Stimulated activated CD8-positive, alpha-beta memory T cell treated with anti-CD3 and anti-CD28 coated beads, Interleukin-12 subunit alpha, Interleukin-12 subunit beta, amount 100 ng/mL, for 24 hours (primary cell): ENCODE measurements at regions not wholly inside any gene's neighbourhood (a gene's known extent, or its start where the extent isn't known, plus 50 kb on each side); places are given as distances from the start of the nearest gene placed in this dataset.
"Not testable (repeated sequence)": the region's sequence is repeated elsewhere in the genome, so short reads cannot be mapped to it uniquely, and the experiment has no call there.

Experiments
- DNase-seq: peaks from one replicate; pipeline ENCODE4 v3.0.0-alpha.2; 2020; ENCODE audit errors: extremely low read depth

DNA sequence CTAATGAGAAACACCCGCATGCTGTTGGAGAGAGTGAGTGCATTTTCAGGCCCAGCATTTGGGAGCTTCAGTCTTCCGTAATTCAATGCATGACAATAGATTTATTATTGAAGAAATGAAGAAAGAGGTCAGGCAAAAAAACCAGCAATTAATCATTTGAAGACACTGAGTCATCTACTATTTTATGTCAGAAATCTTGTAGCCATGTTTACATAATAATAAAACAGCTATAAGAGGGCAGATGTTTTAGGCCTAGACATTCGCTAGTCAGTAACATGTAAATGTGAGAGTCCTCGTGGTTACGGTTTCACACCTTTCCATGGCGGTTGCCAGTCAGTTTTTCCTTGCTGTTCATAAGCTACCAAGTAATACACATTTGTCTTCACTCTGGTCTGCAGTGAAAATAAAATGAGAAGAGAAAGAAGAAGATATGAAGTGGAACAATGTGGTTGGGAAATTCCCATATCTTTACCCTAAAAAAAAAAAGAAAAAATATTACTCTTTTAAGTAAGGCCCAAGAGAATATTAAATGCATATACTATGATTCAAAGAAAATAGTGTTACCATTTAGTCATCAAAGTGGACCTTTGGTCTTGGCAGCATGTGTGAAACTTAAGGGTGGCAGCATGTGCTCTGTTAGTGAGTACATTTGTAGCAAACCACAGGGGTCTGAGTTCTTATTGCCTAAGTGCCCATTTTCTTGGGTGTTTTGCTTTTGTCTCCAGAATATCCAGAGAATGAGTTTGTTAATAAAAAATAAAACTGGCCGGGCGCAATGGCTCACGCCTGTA, 140.5 kb upstream of the TBL1XR1 start:
- peak; percentile 40 for DNase-seq

GRCh38 chr3:177338697-177339219, 141.5 kb upstream of the TBL1XR1 start:
- DNase-seq, result no peak

GRCh38 chr3:177339220-177339703, 142.0 kb upstream of the TBL1XR1 start:
- not testable (repeated sequence) for DNase-seq

GRCh38 chr3:177340243-177340830, 143.1 kb upstream of the TBL1XR1 start:
- DNase-seq, result no peak

GRCh38 chr3:177341736-177342419, 144.6 kb upstream of the TBL1XR1 start:
- no peak for DNase-seq

DNA sequence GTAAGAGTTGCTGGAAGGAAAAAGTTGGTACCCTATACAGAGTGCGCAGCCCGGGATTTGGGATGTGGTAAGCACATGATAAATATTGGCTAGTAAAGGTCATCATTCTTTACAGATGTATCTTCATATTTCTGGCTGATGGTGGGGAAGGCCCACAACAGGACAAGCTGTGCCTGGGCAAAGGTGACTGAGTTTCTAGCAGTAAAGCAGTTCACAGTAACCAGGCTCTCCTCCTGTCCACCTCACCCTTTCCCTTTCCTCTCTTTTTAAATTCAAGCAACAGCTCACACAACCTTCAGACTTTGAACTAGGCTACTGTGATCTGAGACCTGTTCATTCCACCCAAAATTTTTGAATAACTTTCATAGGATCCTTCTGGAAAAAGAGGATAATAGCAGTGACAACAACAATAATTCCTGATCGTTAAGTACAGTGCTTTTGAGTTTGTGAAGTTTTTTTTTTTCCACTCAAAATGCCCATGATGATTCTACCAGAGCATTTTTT, 145.9 kb upstream of the TBL1XR1 start:
- DNase-seq, result no peak

DNA sequence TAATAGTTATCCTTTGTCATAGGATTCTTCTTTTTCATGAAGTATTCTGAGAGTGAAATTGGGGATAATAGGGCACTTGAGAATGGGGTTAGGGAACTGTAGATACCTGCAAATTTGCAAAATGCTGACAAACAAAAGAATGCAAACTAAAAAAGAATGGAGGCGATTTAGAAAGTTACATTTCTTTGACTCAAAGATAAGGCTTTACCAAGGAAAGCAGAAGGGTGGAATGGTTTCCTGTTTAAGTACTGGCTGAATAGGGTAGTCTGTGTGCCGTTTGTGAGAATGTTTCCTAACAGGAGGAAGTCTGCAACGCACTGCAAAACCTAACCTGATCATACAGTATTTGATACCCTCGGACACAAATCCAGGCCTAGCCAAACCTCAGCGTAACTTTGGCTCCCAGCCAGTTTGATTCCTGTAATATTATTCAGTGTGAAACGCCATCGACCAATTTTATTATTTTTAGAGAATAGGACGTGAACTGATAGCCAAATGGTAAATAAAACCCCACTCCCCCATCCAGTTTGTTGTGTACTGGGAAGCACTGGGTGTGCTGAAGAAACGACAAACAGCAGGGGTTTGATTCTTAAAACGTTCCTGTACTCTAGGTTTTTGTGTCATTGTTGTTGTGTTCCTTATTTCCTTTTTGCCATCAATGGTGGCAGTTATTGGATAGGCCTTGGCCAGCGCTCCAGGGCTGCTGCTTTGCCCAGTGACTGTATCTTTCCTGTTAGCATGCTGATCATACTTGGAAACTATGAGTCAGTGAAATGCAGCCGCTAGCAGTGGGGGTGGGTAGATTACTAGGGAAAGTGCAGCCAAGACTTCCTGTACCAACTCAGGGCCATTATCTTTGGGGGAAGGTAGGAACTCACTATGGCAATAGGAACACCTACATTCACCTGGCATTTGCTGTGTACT, 148.0 kb upstream of the TBL1XR1 start:
- no peak for DNase-seq

- no peak for DNase-seq
Measured at GRCh38 chr3:177345973-177346503, 148.8 kb upstream of the TBL1XR1 start.

GRCh38 chr3:177346878-177347277, 149.6 kb upstream of the TBL1XR1 start:
- DNase-seq, result no peak

DNA sequence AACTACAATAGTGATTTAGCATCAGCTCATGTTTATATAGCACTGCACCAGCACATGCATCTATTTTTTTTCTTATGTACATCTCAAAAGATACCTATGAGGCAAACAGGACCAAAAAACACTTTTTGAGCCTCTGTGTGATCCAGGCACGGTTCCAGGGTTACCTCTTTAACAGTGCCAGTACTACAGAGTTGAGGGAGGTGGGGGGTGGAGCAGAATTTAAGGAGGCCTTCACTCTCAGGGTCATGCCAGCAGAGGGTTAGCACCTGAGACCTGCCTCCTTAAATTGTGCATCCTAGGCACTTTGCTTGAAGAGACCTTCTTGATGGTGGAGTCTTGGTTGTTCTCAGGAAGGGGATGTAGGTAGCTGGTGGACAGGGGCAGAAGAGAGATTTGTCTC, 150.3 kb upstream of the TBL1XR1 start:
- DNase-seq, result no peak

- DNase-seq, result no peak
Measured at GRCh38 chr3:177348974-177349373, 151.7 kb upstream of the TBL1XR1 start.

- no peak for DNase-seq
Measured at GRCh38 chr3:177349384-177349783, 152.1 kb upstream of the TBL1XR1 start.

DNA sequence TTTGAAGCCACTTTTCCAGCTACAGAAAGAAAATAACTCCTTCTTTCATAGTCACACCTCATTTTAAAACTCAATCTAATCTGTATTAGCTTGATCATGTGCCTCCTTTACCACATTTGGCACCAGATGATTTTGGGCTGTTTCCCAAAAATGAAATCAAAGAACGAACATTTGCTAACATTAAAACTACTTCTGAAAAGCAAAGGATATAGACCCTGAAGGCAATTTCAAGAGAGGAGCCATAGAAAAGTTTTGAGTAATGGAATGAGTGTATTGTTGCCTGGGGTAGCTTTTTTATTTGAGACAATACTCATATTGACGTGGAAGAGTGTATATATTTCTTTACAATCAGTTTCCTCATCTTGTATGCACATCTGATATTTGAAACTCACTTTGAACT, 152.8 kb upstream of the TBL1XR1 start:
- DNase-seq, result no peak

GRCh38 chr3:177351206-177351605, 153.9 kb upstream of the TBL1XR1 start:
- DNase-seq, result no peak

DNA sequence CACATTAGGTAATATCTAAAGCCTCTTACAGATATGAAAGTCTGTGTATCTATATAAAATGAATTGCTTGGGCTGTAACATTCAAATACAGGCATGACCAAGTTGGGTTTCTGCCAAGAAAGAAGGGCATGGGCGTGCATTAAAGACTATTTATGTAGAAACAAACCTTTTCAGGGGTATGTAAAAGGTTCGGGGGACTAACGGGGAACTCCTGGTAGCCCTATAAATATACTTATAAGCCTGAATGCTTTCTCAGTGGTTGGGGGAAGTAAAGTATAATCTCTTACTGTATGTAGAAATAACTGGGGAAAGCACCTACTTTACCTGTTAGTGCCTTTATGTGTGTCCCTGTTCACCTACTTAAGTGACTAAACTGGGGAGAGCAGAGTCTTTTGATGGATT, 154.5 kb upstream of the TBL1XR1 start:
- no peak for DNase-seq

DNA sequence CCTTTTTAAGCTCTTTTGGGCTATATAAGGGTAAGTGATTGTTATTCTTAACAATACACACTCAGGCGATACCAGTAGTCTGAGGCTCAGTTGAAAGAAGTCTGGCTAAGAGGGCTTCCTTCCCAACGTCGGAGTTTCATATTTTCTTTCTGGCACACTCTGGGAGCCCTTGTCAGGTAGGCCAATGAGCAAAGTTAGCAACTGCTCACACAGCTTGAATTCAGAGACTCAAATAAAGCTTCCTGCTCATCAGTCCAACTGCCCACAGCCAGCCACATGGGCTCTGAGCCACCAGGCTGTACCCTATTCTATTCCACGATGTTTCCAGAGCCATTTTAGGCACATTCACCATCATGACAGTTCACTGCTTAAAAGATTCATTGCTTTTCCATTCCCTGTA, 155.1 kb upstream of the TBL1XR1 start:
- no peak for DNase-seq

GRCh38 chr3:177353140-177353539, 155.9 kb upstream of the TBL1XR1 start:
- DNase-seq, result no peak

- DNase-seq, result not testable (repeated sequence)
Measured at GRCh38 chr3:177353879-177354278, 156.6 kb upstream of the TBL1XR1 start.

DNA sequence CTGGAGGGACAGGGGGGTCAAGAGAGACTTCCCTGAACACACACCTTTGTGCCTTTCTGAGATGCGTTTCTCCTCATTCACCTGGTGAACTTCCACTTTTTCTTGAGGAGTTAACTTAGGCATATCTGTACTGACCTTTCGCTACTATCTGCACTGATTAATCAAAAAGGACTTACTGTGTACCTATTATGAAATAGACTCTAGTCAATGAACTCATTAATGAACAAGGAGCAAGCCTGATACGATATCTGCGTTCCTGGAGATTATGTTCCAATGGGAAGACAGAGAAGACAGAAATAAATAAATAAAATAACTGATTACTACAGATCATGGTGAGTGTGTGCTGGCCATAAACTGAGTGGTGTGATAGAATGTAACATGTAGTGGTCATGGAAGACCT, 157.2 kb upstream of the TBL1XR1 start:
- DNase-seq, result no peak

DNA sequence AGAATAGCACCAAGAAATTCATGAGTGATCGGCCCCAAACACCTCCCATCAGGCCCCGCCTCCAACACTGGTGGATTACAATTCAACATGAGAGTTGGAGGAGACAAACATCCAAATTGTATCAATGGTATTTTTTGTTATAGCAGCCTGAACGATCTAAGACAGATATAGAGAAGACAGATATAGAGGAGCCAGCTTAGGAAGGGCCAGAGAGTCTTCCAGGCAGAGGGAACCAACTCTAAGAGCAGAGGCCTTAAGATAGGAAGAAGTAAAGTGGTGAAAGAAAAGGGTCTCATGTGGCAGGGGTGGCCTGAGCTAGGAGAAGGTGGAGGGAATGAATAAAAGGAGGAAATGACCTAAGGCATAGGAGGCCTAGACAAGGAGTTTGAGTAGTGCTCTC, 158.8 kb upstream of the TBL1XR1 start:
- DNase-seq, result no peak

GRCh38 chr3:177356952-177357351, 159.7 kb upstream of the TBL1XR1 start:
- no peak for DNase-seq
